ENCODE measurements at regions not wholly inside any gene's neighbourhood (a gene's known extent, or its start where the extent isn't known, plus 50 kb on each side); places are given as distances from the start of the nearest gene placed in this dataset.

- no peak for TF ChIP-seq FOXP2 (optimal IDR thresholded peaks at IDR 0.05; ENCODE audit: borderline replicate concordance, extremely low read depth, extremely low read length, insufficient read depth)
- no peak for TF ChIP-seq REST (IDR thresholded peaks at IDR 0.05; ENCODE audit: insufficient read depth in 1 of 2, low read depth in 2 of 2, low read length in 2 of 2)
- TF ChIP-seq TAF1 (IDR thresholded peaks at IDR 0.05; ENCODE audit: borderline replicate concordance, insufficient read depth, low read length) = no peak
- TF ChIP-seq POLR2AphosphoS5 (IDR thresholded peaks at IDR 0.05; ENCODE audit: low read depth, low read length) = no peak
- TF ChIP-seq SIN3A (IDR thresholded peaks at IDR 0.05; ENCODE audit: borderline replicate concordance, insufficient read depth, low read length) = no peak
Observed at GRCh38 chr4:89640620-89641366, 196.2 kb downstream of the SNCA start.

- TF ChIP-seq FOXP2 (optimal IDR thresholded peaks at IDR 0.05; ENCODE audit: borderline replicate concordance, extremely low read depth, extremely low read length, insufficient read depth) (no peak), SIN3A (IDR thresholded peaks at IDR 0.05; ENCODE audit: borderline replicate concordance, insufficient read depth, low read length) (no peak), POLR2AphosphoS5 (IDR thresholded peaks at IDR 0.05; ENCODE audit: low read depth, low read length) (no peak), TAF1 (IDR thresholded peaks at IDR 0.05; ENCODE audit: borderline replicate concordance, insufficient read depth, low read length) (no peak), REST (IDR thresholded peaks at IDR 0.05; ENCODE audit: insufficient read depth in 1 of 2, low read depth in 2 of 2, low read length in 2 of 2) (no peak)
Observed at GRCh38 chr4:89639395-89639794, 197.6 kb downstream of the SNCA start.

- TF ChIP-seq POLR2AphosphoS5 (IDR thresholded peaks at IDR 0.05; ENCODE audit: low read depth, low read length) (no peak), TAF1 (IDR thresholded peaks at IDR 0.05; ENCODE audit: borderline replicate concordance, insufficient read depth, low read length) (no peak), FOXP2 (optimal IDR thresholded peaks at IDR 0.05; ENCODE audit: borderline replicate concordance, extremely low read depth, extremely low read length, insufficient read depth) (no peak), SIN3A (IDR thresholded peaks at IDR 0.05; ENCODE audit: borderline replicate concordance, insufficient read depth, low read length) (no peak)
Observed at GRCh38 chr4:89625599-89626293, 211.2 kb downstream of the SNCA start.

- TF ChIP-seq REST (IDR thresholded peaks at IDR 0.05; ENCODE audit: insufficient read depth in 1 of 2, low read depth in 2 of 2, low read length in 2 of 2) (no peak), TAF1 (IDR thresholded peaks at IDR 0.05; ENCODE audit: borderline replicate concordance, insufficient read depth, low read length) (no peak), SIN3A (IDR thresholded peaks at IDR 0.05; ENCODE audit: borderline replicate concordance, insufficient read depth, low read length) (no peak), POLR2AphosphoS5 (IDR thresholded peaks at IDR 0.05; ENCODE audit: low read depth, low read length) (no peak)
Observed at GRCh38 chr4:89619206-89619962, 217.6 kb downstream of the SNCA start.

- TF ChIP-seq REST (IDR thresholded peaks at IDR 0.05; ENCODE audit: insufficient read depth in 1 of 2, low read depth in 2 of 2, low read length in 2 of 2) (no peak), SIN3A (IDR thresholded peaks at IDR 0.05; ENCODE audit: borderline replicate concordance, insufficient read depth, low read length) (no peak), TAF1 (IDR thresholded peaks at IDR 0.05; ENCODE audit: borderline replicate concordance, insufficient read depth, low read length) (no peak), FOXP2 (optimal IDR thresholded peaks at IDR 0.05; ENCODE audit: borderline replicate concordance, extremely low read depth, extremely low read length, insufficient read depth) (no peak), POLR2AphosphoS5 (IDR thresholded peaks at IDR 0.05; ENCODE audit: low read depth, low read length) (no peak)
Observed at GRCh38 chr4:89618151-89618550, 218.8 kb downstream of the SNCA start.
